ENCODE measurements at regions not wholly inside any gene's neighbourhood (a gene's known extent, or its start where the extent isn't known, plus 50 kb on each side); places are given as distances from the start of the nearest gene placed in this dataset.

GRCh38 chr22:27531782-27532530 lies 269.6 kb downstream of the MN1 start:
- no peak overlapping the region for H3K4ac ChIP-seq (ENCODE audit: low read depth in 1 of 2, low read length in 2 of 2)
- H3K14ac ChIP-seq (ENCODE audit: low read length in 2 of 2): no peak overlapping the region
- H3K4me2 ChIP-seq (ENCODE audit: low read length, poor library complexity, severe bottlenecking): no peak overlapping the region
- H3K9me3 ChIP-seq (ENCODE audit: control insufficient read depth, low read length): peaks cover 6% of the 10 kb centered on the region
- no peak overlapping the region for H2AFZ ChIP-seq (ENCODE audit: low read depth, low read length)
- peak overlapping the region; percentile 14 for H2BK5ac ChIP-seq (ENCODE audit: low read depth, low read length, poor library complexity, severe bottlenecking)
- no peak overlapping the region for H3K9ac ChIP-seq (ENCODE audit: low read length)
- H3K18ac ChIP-seq (ENCODE audit: low read depth in 1 of 2, low read length in 2 of 2): no peak overlapping the region
- peaks cover 0 to 24% of the 10 kb centered on the region in 2 experiments for H3K27me3 ChIP-seq (ENCODE audit: control insufficient read depth in 1 of 2, insufficient read depth in 1 of 2, low read length in 2 of 2)
- no peaks in the 10 kb centered on the region for H3K79me1 ChIP-seq (replicated peaks; ENCODE audit: low read length, poor library complexity, severe bottlenecking)
- H2BK15ac ChIP-seq (ENCODE audit: low read depth, poor library complexity, severe bottlenecking): no peak overlapping the region
- H3K36me3 ChIP-seq (ENCODE audit: control insufficient read depth in 1 of 2, insufficient read depth in 2 of 2, low read depth in 1 of 2, low read length in 2 of 2): no peaks in the 10 kb centered on the region
- DNase-seq: peak; percentile 92
- H2AK5ac ChIP-seq (ENCODE audit: low read length, severe bottlenecking): no peak overlapping the region
- no peak overlapping the region for H4K8ac ChIP-seq (ENCODE audit: low read length)
- no peak overlapping the region for H3K4me3 ChIP-seq (ENCODE audit: insufficient read depth in 1 of 2, low read depth in 1 of 2, low read length in 2 of 2)
- no peak overlapping the region for H2BK120ac ChIP-seq (ENCODE audit: low read depth, low read length)
- no peak overlapping the region for H4K91ac ChIP-seq (ENCODE audit: low read length)
- H3K23ac ChIP-seq (ENCODE audit: low read length in 2 of 2): no peak overlapping the region
- peaks cover 7% of the 10 kb centered on the region for H3K4me1 ChIP-seq (ENCODE audit: control insufficient read depth, insufficient read depth, low read depth, low read length)
- no peak overlapping the region for H2BK12ac ChIP-seq (ENCODE audit: low read length in 2 of 2)
- no peak overlapping the region for H3K27ac ChIP-seq (ENCODE audit: low read length, poor library complexity, severe bottlenecking)
- 69% methylated on average over 6 of the region's 8 CpGs for WGBS

- H3K14ac ChIP-seq (ENCODE audit: low read length in 2 of 2): no peak overlapping the region
- H3K27me3 ChIP-seq (ENCODE audit: control insufficient read depth in 1 of 2, insufficient read depth in 1 of 2, low read length in 2 of 2): peaks cover 0 to 21% of the 10 kb centered on the region in 2 experiments
- no peak overlapping the region for H4K8ac ChIP-seq (ENCODE audit: low read length)
- peak overlapping the region; percentile 3 for H2BK120ac ChIP-seq (ENCODE audit: low read depth, low read length)
- no peak overlapping the region for H3K27ac ChIP-seq (ENCODE audit: low read length, poor library complexity, severe bottlenecking)
- no peak overlapping the region for H2AK5ac ChIP-seq (ENCODE audit: low read length, severe bottlenecking)
- H3K18ac ChIP-seq (ENCODE audit: low read depth in 1 of 2, low read length in 2 of 2): peak overlapping the region in 1 of 2 experiments; percentile 30
- H2BK15ac ChIP-seq (ENCODE audit: low read depth, poor library complexity, severe bottlenecking): peak overlapping the region; percentile 90
- peaks cover 10% of the 10 kb centered on the region for H3K4me1 ChIP-seq (ENCODE audit: control insufficient read depth, insufficient read depth, low read depth, low read length)
- DNase-seq: no peak
- H3K23ac ChIP-seq (ENCODE audit: low read length in 2 of 2): no peak overlapping the region
- no peak overlapping the region for H3K4me2 ChIP-seq (ENCODE audit: low read length, poor library complexity, severe bottlenecking)
- no peak overlapping the region for H3K4me3 ChIP-seq (ENCODE audit: insufficient read depth in 1 of 2, low read depth in 1 of 2, low read length in 2 of 2)
- no peak overlapping the region for H4K91ac ChIP-seq (ENCODE audit: low read length)
- no peaks in the 10 kb centered on the region for H3K79me1 ChIP-seq (replicated peaks; ENCODE audit: low read length, poor library complexity, severe bottlenecking)
- H3K4ac ChIP-seq (ENCODE audit: low read depth in 1 of 2, low read length in 2 of 2): no peak overlapping the region
- WGBS: 74% methylated on average over 8 of the region's 8 CpGs
- H3K9ac ChIP-seq (ENCODE audit: low read length): no peak overlapping the region
- peaks cover 6% of the 10 kb centered on the region for H3K9me3 ChIP-seq (ENCODE audit: control insufficient read depth, low read length)
- no peak overlapping the region for H2BK5ac ChIP-seq (ENCODE audit: low read depth, low read length, poor library complexity, severe bottlenecking)
- no peak overlapping the region for H2AFZ ChIP-seq (ENCODE audit: low read depth, low read length)
- H2BK12ac ChIP-seq (ENCODE audit: low read length in 2 of 2): no peak overlapping the region
- no peaks in the 10 kb centered on the region for H3K36me3 ChIP-seq (ENCODE audit: control insufficient read depth in 1 of 2, insufficient read depth in 2 of 2, low read depth in 1 of 2, low read length in 2 of 2)
Observed at GRCh38 chr22:27533105-27533745, 268.3 kb downstream of the MN1 start.

GRCh38 chr22:27534720-27535125 lies 266.8 kb downstream of the MN1 start:
- WGBS: under 1% methylated on average over 7 of the region's 7 CpGs
- Histone ChIP-seq H3K27ac (ENCODE audit: low read length, poor library complexity, severe bottlenecking) (no peak overlapping the region), H2BK15ac (ENCODE audit: low read depth, poor library complexity, severe bottlenecking) (no peak overlapping the region)

GRCh38 chr22:27535452-27535851 lies 266.1 kb downstream of the MN1 start:
- H3K9ac ChIP-seq (ENCODE audit: low read length): no peak overlapping the region
- H4K8ac ChIP-seq (ENCODE audit: low read length): no peak overlapping the region
- no peaks in the 10 kb centered on the region for H3K79me1 ChIP-seq (replicated peaks; ENCODE audit: low read length, poor library complexity, severe bottlenecking)
- H2BK120ac ChIP-seq (ENCODE audit: low read depth, low read length): no peak overlapping the region
- no peak overlapping the region for H4K91ac ChIP-seq (ENCODE audit: low read length)
- no peak overlapping the region for H3K4me3 ChIP-seq (ENCODE audit: insufficient read depth in 1 of 2, low read depth in 1 of 2, low read length in 2 of 2)
- no peak overlapping the region for H3K27ac ChIP-seq (ENCODE audit: low read length, poor library complexity, severe bottlenecking)
- no peak overlapping the region for H3K23ac ChIP-seq (ENCODE audit: low read length in 2 of 2)
- H2BK5ac ChIP-seq (ENCODE audit: low read depth, low read length, poor library complexity, severe bottlenecking): no peak overlapping the region
- H2BK15ac ChIP-seq (ENCODE audit: low read depth, poor library complexity, severe bottlenecking): no peak overlapping the region
- peaks cover 6% of the 10 kb centered on the region for H3K9me3 ChIP-seq (ENCODE audit: control insufficient read depth, low read length)
- no peak overlapping the region for H2AFZ ChIP-seq (ENCODE audit: low read depth, low read length)
- no peak overlapping the region for H2BK12ac ChIP-seq (ENCODE audit: low read length in 2 of 2)
- WGBS: no CpG with 5 or more reads among the region's 2 CpGs
- no peaks in the 10 kb centered on the region for H3K36me3 ChIP-seq (ENCODE audit: control insufficient read depth in 1 of 2, insufficient read depth in 2 of 2, low read depth in 1 of 2, low read length in 2 of 2)
- H3K18ac ChIP-seq (ENCODE audit: low read depth in 1 of 2, low read length in 2 of 2): no peak overlapping the region
- no peak overlapping the region for H3K14ac ChIP-seq (ENCODE audit: low read length in 2 of 2)
- H2AK5ac ChIP-seq (ENCODE audit: low read length, severe bottlenecking): no peak overlapping the region
- no peak overlapping the region for H3K4ac ChIP-seq (ENCODE audit: low read depth in 1 of 2, low read length in 2 of 2)
- peaks cover 13% of the 10 kb centered on the region for H3K4me1 ChIP-seq (ENCODE audit: control insufficient read depth, insufficient read depth, low read depth, low read length)
- peaks cover 0 to 41% of the 10 kb centered on the region in 2 experiments for H3K27me3 ChIP-seq (ENCODE audit: control insufficient read depth in 1 of 2, insufficient read depth in 1 of 2, low read length in 2 of 2)
- no peak for DNase-seq
- no peak overlapping the region for H3K4me2 ChIP-seq (ENCODE audit: low read length, poor library complexity, severe bottlenecking)

More at GRCh38 chr22:27534720-27535125, 266.8 kb downstream of the MN1 start:
- Histone ChIP-seq H4K91ac (ENCODE audit: low read length) (no peak overlapping the region), H4K8ac (ENCODE audit: low read length) (no peak overlapping the region), H3K36me3 (ENCODE audit: control insufficient read depth in 1 of 2, insufficient read depth in 2 of 2, low read depth in 1 of 2, low read length in 2 of 2) (no peaks in the 10 kb centered on the region), H3K14ac (ENCODE audit: low read length in 2 of 2) (no peak overlapping the region), H3K4me2 (ENCODE audit: low read length, poor library complexity, severe bottlenecking) (no peak overlapping the region), H3K9me3 (ENCODE audit: control insufficient read depth, low read length) (peaks cover 6% of the 10 kb centered on the region), H3K79me1 (replicated peaks; ENCODE audit: low read length, poor library complexity, severe bottlenecking) (no peaks in the 10 kb centered on the region), H3K4me1 (ENCODE audit: control insufficient read depth, insufficient read depth, low read depth, low read length) (peaks cover 13% of the 10 kb centered on the region), H3K9ac (ENCODE audit: low read length) (no peak overlapping the region), H3K27me3 (ENCODE audit: control insufficient read depth in 1 of 2, insufficient read depth in 1 of 2, low read length in 2 of 2) (peaks cover 0 to 34% of the 10 kb centered on the region in 2 experiments), H2BK5ac (ENCODE audit: low read depth, low read length, poor library complexity, severe bottlenecking) (no peak overlapping the region), H3K4ac (ENCODE audit: low read depth in 1 of 2, low read length in 2 of 2) (no peak overlapping the region), H2AK5ac (ENCODE audit: low read length, severe bottlenecking) (no peak overlapping the region), H2BK12ac (ENCODE audit: low read length in 2 of 2) (no peak overlapping the region), H2BK120ac (ENCODE audit: low read depth, low read length) (no peak overlapping the region), H3K4me3 (ENCODE audit: insufficient read depth in 1 of 2, low read depth in 1 of 2, low read length in 2 of 2) (no peak overlapping the region), H3K18ac (ENCODE audit: low read depth in 1 of 2, low read length in 2 of 2) (no peak overlapping the region), H2AFZ (ENCODE audit: low read depth, low read length) (no peak overlapping the region), H3K23ac (ENCODE audit: low read length in 2 of 2) (no peak overlapping the region)
- peak; percentile 93 for DNase-seq
